ENCODE measurements at regions not wholly inside any gene's neighbourhood (a gene's known extent, or its start where the extent isn't known, plus 50 kb on each side); places are given as distances from the start of the nearest gene placed in this dataset.

GRCh38 chr4:110748071-110748470, 125.2 kb upstream of the PITX2 start (continued):
- no peak for TF ChIP-seq ZNF592 (IDR thresholded peaks at IDR 0.05)
- no peak for TF ChIP-seq NRF1 (conservative IDR thresholded peaks at IDR 0.05; ENCODE audit: low read depth, low read length)
- no peak for TF ChIP-seq SRF (IDR thresholded peaks at IDR 0.05; ENCODE audit: low read depth in 2 of 2, low read length in 2 of 2)
- no peak for TF ChIP-seq BCL3 (IDR thresholded peaks at IDR 0.05; ENCODE audit: borderline replicate concordance, insufficient read depth, low read depth, low read length, poor library complexity, severe bottlenecking)
- TF ChIP-seq ZNF274 (IDR thresholded peaks at IDR 0.05; ENCODE audit: insufficient read depth, insufficient read length), result no peak

GRCh38 chr4:110751183-110751582, 128.3 kb upstream of the PITX2 start:
- intact Hi-C loops (cut with micrococcal nuclease; ENCODE audit: unreplicated experiment) (no loop called here), in situ Hi-C loops (cut with MboI) (no loop called here)
- POLR2A ChIA-PET, result no interaction called here
- H3K9me3 ChIP-seq (replicated peaks; ENCODE audit: control insufficient read depth, insufficient read depth, low read length), result no peaks in the 10 kb centered on the region
- H3K27ac ChIP-seq (ENCODE audit: control insufficient read depth, insufficient read depth), result no peak overlapping the region
- CTCF ChIA-PET, result no interaction called here
- H3K4me1 ChIP-seq (ENCODE audit: control insufficient read depth, insufficient read depth, low read length), result no peaks in the 10 kb centered on the region
- H3K36me3 ChIP-seq (ENCODE audit: control insufficient read depth in 2 of 2, insufficient read depth in 2 of 2, low read length in 1 of 2), result no peaks in the 10 kb centered on the region
- H3K4me3 ChIP-seq, result no peak overlapping the region
- no peak for FAIRE-seq
- no peak for DNase-seq (ENCODE audit: low read depth, low spot score)
- H2AFZ ChIP-seq (ENCODE audit: control insufficient read depth, low read depth, low read length), result no peak overlapping the region
- no peak for ATAC-seq
- no peak overlapping the region for H3K9ac ChIP-seq (ENCODE audit: control insufficient read depth, insufficient read depth, low read length)
- no peaks in the 10 kb centered on the region for H3K79me2 ChIP-seq (ENCODE audit: control insufficient read depth, insufficient read depth, low read length)
- H3K4me2 ChIP-seq (ENCODE audit: control insufficient read depth, insufficient read depth), result no peak overlapping the region
- BruUV-seq (replicated peaks), result no TSS peak
- H3K27me3 ChIP-seq (replicated peaks in 1 of 2; ENCODE audit: control insufficient read depth in 2 of 2, insufficient read depth in 2 of 2, low read length in 1 of 2), result peaks cover 0 to 2% of the 10 kb centered on the region in 2 experiments; a peak in 2 of 4 replicates
- no peak for TF ChIP-seq STAT3 (IDR thresholded peaks at IDR 0.05; ENCODE audit: low read depth, low read length)
- TF ChIP-seq MTA2 (IDR thresholded peaks at IDR 0.05; ENCODE audit: low read depth), result no peak
- no peak for TF ChIP-seq CHD4 (IDR thresholded peaks at IDR 0.05)
- TF ChIP-seq ESRRA (IDR thresholded peaks at IDR 0.05; ENCODE audit: low read length), result no peak
- TF ChIP-seq ASH2L (IDR thresholded peaks at IDR 0.05; ENCODE audit: borderline replicate concordance, low read depth), result no peak
- no peak for TF ChIP-seq SPI1 (IDR thresholded peaks at IDR 0.05; ENCODE audit: borderline replicate concordance, insufficient read depth, low read depth, low read length)
- TF ChIP-seq PBX3 (IDR thresholded peaks at IDR 0.05; ENCODE audit: insufficient replicate concordance, low read depth, low read length), result no peak
- TF ChIP-seq TCF12 (IDR thresholded peaks at IDR 0.05; ENCODE audit: low read depth, low read length), result no peak
- TF ChIP-seq RBBP5 (conservative IDR thresholded peaks at IDR 0.05), result no peak
- TF ChIP-seq PAX8 (IDR thresholded peaks at IDR 0.05), result no peak
- no peak for TF ChIP-seq RCOR1 (conservative IDR thresholded peaks at IDR 0.05; ENCODE audit: low read depth, low read length)
- no peak for TF ChIP-seq ATF3 (IDR thresholded peaks at IDR 0.05; ENCODE audit: borderline replicate concordance, extremely low read depth, low read depth, low read length)
- no peak for TF ChIP-seq POLR2A (IDR thresholded peaks at IDR 0.05; ENCODE audit: low read depth, low read length)
- whole genome bisulfite sequencing (ENCODE audit: insufficient coverage, insufficient replicate concordance, low lambda C conversion rate, missing lambda C conversion rate), result 39% methylated on average over 3 of the region's 3 CpGs
- SMC1A ChIA-PET (ENCODE audit: uncharacterized antibody, unreplicated experiment), result no interaction called here
- H4K20me1 ChIP-seq (ENCODE audit: control insufficient read depth, insufficient read depth), result no peaks in the 10 kb centered on the region
- RAD21 ChIA-PET (ENCODE audit: unreplicated experiment), result no interaction called here
